NCI-H146 treated with DMSO at 0.1 percent for 48 hours (cell line): ENCODE measurements at regions not wholly inside any gene's neighbourhood (a gene's known extent, or its start where the extent isn't known, plus 50 kb on each side); places are given as distances from the start of the nearest gene placed in this dataset.

Source experiments
- DNase-seq: peaks from one replicate; lab custom pipeline; 2025; ENCODE audit not compliant: unreplicated experiment; lab: John Stamatoyannopoulos, UW

DNA sequence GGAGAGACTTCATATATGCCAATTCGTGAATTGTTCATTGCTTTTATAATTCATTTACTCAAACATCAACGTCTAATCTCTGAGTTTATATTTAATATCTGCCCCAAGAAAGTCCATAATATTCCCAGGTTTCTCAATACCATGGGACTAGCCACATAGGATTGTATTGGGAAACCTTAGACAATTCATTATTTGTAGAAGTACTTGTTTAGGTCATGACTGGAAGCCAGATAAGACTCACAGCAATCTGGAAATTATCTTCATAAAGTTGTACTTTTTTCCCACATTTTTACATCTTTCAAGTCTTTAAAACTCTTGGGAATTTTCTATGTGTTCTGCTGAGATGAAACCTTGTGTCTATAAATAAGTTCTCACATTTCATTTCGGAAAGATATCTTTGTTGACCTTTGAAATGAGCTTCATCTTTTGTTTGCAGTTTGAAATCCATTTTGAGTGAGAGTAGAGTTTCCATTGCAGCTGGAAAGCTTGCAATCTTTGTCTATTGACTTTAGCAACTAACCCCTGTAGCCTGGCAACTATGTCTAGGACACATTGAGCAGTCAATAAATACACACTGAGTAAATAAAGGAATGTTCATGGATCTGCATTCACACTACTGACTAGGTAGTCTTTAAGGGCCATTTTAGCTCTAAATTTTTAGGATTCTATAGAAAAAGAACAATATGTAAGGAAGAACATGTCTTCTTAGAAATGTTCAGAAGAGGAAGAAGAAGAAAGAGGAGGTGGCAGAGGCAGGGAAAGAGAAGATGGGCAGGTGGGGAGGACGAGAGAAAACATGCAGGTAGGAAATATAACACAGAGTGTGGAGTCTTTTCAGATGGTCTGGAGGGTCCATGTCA is 154.4 kb downstream of the LRIG3 start:
- peak; percentile 96 for DNase-seq

- DNase-seq = no peak
Observed at GRCh38 chr12:58766513-58766870, 153.8 kb downstream of the LRIG3 start.

- DNase-seq = no peak
Observed at GRCh38 chr12:58767496-58767895, 152.8 kb downstream of the LRIG3 start.

DNA sequence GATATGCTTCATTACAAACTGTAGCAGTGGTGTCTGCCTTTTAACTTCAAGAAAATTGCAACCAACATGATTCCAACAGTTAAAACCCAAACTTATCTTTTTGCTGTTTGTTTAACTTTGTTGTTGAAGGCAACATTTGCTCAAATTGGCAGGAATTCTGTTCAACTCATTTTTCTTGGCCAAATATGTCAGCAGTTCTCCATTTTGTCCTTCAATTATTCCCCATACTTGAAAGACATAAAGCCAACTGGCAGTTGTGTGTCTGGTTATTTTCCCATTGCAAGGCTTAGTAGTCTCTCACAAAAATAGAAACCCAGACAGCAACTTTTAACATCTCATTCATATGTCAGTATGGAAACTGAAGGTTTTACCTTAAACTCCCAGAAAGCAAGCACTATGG is 146.3 kb downstream of the LRIG3 start:
- no peak for DNase-seq

GRCh38 chr12:58774731-58775130 is 145.6 kb downstream of the LRIG3 start:
- no peak for DNase-seq

- DNase-seq = no peak
Observed at GRCh38 chr12:58775396-58775795, 144.9 kb downstream of the LRIG3 start.

- DNase-seq = no peak
Observed at GRCh38 chr12:58776144-58776543, 144.2 kb downstream of the LRIG3 start.

- no peak for DNase-seq
Observed at GRCh38 chr12:58777815-58778214, 142.5 kb downstream of the LRIG3 start.

- DNase-seq = no peak
Observed at GRCh38 chr12:58781609-58782008, 138.7 kb downstream of the LRIG3 start.

DNA sequence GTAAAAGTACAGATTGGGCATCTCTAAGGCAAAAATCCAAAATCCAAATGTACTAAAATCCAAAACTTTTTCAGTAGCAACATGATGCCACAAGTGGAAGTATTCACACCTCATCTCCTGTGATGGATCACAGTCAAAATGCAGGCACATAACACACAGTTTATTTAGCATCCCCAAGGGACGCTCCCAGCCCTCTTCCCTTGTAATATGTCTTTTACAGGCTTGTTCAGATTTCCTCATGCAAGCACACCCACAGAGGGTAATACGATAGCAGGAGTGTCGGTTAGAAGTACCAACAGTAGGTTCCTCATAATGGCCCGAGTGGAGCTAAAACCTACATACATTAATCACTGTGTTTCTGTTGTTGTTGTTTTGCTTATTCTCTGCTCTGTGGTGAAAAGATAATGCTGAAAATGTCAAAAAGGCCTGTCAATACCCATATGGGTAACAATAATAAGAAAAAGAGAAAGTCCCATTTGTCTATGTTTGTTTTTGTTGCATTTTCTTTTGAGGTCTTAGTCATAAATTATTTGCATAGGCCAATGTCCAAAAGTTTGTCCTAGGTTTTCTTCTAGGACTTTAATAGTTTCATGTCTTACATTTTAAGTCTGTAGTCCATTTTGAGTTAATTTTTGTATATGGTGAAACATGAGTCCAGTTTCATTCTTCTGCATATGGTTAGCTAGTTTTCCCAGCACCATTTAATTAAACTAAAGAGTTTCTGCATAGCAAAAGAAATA is 133.1 kb downstream of the LRIG3 start:
- no peak for DNase-seq

GRCh38 chr12:58794859-58795258 is 125.4 kb downstream of the LRIG3 start:
- no peak for DNase-seq

GRCh38 chr12:58795825-58796224 is 124.5 kb downstream of the LRIG3 start:
- DNase-seq = no peak

DNA sequence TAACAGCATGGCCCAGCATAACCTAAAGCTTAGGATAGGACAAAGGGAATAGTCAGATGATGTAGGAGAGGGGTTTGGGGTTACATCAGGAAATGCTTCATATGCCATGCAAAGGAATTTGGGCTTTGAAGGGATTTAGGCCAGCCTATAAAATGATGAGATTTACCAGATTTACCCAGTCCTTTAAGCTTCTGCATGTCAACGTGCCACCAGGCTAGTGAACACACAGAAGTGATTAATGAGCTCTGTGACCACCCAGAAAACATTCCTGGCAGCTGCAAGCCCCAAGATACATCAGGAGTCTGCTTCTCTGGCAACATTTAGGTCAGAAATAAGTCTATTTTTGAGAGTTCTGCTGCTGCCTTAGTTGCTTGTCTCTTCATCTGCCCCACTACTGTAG is 118.3 kb downstream of the LRIG3 start:
- DNase-seq = no peak

GRCh38 chr12:58803908-58804307 is 116.4 kb downstream of the LRIG3 start:
- no peak for DNase-seq

- DNase-seq = no peak
Observed at GRCh38 chr12:58804749-58805148, 115.6 kb downstream of the LRIG3 start.

DNA sequence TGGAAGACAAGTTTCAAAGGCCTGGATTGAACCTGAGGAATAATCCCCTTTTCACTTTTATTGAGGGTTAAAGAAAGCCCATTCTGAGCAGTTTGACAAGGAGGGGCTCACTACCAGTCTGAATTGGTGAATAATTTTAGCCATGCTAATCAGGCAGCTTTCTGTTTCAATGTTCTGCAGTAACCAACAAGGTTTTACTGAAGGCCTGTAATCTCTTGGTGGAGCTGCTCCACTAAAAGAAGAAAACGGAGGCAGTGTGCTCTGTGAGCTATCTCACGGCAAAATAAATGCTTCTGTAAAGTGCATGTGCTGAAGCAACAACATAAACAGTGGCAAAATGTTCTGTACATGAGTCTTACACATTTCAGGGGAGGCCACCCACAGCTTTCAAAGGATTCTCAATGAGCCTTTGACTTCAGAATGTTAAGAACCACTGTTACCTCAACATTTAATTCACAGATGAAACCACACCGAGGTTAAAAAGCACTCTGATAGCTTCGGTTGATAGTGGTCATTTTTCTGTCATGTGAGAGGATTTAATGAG is 111.2 kb downstream of the LRIG3 start:
- no peak for DNase-seq

DNA sequence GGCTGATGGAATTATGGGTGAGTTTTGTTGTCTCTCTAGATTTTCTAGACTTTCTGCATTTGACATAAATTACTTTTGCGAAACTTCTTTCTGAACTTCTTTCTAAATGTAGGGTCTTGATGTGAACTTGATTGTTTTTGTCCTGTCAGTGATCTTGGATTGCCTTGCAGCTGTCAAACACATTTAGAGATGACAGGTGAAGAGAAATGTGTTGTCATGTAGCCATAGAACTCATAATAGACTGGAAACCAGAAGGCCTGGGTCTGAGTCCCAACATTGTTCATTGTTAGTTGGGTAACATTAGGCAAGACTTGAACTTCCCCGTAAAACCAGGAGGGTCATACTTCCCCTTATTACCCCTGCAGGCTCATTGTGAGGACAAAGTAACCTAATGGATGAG is 109.0 kb downstream of the LRIG3 start:
- DNase-seq = no peak

GRCh38 chr12:58812214-58812613 is 108.1 kb downstream of the LRIG3 start:
- peak; percentile 59 for DNase-seq

DNA sequence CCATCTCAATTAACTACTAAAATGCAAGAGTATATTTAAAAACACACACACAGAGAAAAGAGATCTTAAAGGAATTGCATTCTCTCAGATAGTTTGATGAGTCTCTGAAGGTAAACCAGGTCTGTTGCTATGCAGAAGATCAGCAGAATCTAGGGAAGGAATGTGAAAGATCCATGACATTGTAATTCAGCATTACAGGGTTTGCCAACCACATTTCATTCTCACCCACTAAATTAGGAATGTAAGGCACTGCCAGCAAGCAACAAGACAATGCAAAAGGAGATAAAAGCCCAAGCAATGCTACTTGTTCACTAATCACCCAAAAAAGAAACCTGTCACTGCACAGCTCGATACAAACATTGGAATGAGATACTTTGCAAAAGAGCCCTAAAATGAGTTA is 106.3 kb downstream of the LRIG3 start:
- DNase-seq = no peak

DNA sequence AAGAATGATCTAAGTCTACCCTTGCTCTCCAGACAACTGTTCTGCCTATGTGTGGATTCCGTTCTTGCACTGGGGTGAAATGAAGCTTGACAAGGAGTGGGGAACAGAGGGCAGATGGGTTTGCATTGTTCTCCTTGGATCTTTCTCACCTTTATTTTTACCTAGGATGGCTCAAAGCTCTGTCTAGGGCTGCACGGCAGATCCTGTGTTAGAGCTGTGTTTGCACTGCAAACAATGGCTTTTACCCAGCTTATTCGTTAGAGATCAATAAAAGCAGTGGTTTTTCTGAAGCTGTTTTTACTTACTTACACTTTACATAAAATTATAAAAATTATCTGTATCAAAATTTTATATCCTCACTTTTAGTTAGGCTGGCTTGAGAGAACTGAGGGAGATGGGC is 105.1 kb downstream of the LRIG3 start:
- DNase-seq = peak; percentile 34

DNA sequence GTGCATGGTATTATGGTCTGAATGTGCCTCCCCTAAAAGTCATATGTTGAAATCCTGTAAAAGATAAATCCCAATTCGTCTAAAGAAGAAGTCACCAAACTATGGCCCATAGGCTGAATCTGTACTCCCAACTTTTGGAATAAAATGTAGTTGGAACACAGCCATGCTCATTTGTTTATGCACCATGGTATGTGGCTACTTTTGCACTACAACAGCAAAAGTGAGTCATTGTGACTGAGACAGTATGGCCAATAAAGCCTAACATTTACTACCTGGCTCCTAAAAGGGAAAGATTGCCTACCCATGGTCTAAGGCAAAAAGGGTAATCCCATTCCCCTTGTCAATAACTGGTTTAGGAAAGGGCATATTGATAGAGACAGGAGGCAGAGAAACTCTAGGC is 101.8 kb downstream of the LRIG3 start:
- DNase-seq = no peak

DNA sequence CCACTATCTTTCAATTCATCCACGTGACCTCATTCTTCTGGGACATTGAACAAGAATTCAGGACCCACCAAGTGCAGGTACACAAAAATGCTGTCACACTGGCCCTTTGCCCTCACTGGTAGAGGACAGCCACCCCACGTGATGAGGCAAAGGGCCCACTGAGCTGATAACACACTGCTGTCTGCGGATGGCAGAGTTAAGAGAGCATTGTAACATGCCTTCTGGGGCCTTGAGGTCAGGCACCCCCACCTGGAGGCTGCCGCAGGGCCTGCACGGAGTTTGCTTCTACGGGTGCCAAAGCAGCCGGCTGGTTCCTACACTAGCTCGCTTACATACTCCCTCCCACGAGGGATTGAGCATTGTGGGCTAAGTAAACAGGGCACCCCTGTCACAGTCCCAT is 101.0 kb downstream of the LRIG3 start:
- no peak for DNase-seq
